ENCODE measurements at regions not wholly inside any gene's neighbourhood (a gene's known extent, or its start where the extent isn't known, plus 50 kb on each side); places are given as distances from the start of the nearest gene placed in this dataset.

DNA sequence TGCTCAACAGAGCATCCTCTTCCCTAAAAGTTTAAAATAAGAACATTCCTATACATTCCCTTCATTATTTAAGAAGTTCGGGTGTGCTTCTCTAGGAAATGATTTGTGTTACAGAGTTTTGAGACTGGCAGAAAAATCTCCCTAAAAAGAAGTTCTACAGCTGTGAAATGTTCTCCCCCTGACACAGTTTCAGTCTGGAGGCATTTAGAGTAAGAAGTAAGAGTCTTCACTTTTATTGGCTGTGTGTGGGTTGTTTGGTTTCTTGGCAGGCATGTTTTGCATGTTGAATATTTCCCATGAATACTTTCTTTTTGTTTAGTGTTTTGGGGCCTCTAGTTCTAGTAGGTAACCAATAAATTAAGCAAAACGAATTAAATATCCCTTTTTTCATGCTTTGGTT, 195.9 kb downstream of the TENT5A start:
- H3K4me3 ChIP-seq (ENCODE audit: low read depth, low read length): no peak overlapping the region
- no peak for DNase-seq (ENCODE audit: low read depth)
- in situ Hi-C loops (cut with HindIII; ENCODE audit: low sequenced_read_pairs): no loop called here
- TF ChIP-seq, protein P1, sequence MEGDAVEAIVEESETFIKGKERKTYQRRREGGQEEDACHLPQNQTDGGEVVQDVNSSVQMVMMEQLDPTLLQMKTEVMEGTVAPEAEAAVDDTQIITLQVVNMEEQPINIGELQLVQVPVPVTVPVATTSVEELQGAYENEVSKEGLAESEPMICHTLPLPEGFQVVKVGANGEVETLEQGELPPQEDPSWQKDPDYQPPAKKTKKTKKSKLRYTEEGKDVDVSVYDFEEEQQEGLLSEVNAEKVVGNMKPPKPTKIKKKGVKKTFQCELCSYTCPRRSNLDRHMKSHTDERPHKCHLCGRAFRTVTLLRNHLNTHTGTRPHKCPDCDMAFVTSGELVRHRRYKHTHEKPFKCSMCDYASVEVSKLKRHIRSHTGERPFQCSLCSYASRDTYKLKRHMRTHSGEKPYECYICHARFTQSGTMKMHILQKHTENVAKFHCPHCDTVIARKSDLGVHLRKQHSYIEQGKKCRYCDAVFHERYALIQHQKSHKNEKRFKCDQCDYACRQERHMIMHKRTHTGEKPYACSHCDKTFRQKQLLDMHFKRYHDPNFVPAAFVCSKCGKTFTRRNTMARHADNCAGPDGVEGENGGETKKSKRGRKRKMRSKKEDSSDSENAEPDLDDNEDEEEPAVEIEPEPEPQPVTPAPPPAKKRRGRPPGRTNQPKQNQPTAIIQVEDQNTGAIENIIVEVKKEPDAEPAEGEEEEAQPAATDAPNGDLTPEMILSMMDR (IDR thresholded peaks at IDR 0.05; ENCODE audit: low read depth, low read length, missing control alignments): no peak

DNA sequence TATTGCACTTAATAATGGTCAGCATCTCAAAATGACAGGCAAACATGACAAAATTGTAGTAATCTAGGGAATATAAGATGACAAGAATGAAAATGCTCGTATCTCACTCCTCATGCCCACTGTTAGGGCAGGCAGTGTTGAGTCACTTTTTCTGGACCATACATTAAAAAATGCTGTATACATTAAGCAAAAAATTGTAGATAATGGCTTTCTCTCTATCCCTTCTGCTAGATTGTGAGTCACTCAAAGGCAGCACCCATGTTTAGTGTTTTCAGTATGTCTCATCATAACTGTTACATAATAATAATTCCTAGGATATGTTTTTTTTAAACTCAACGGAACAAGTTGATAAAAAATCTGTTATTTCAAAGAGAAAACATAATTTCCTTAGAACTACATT, 199.3 kb downstream of the TENT5A start:
- in situ Hi-C loops (cut with HindIII; ENCODE audit: low sequenced_read_pairs): no loop called here
- TF ChIP-seq, protein P1 (IDR thresholded peaks at IDR 0.05; ENCODE audit: low read depth, low read length, missing control alignments): no peak
- no peak overlapping the region for H3K4me3 ChIP-seq (ENCODE audit: low read depth, low read length)
- DNase-seq (ENCODE audit: low read depth): no peak

DNA sequence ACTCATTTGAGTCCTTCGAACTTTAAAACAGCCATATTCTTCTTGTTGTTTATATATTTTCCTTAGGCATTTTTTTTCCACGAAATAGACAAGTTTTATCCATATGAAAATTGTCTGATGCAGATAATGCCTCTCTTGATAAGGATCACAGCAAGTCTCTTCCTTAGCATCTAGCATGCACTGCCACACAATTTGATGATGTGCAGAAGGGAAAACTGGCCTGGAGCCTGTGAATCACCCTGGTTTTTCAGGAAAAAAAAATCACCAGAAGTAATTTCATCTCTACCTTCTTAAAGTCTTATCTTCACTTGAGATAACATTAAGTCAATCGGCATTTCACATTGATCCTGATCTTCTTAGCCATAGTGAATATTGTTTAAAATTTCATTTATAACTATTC, 199.8 kb downstream of the TENT5A start:
- H3K4me3 ChIP-seq (ENCODE audit: low read depth, low read length): no peak overlapping the region
- TF ChIP-seq, protein P1 (IDR thresholded peaks at IDR 0.05; ENCODE audit: low read depth, low read length, missing control alignments): no peak
- DNase-seq (ENCODE audit: low read depth): no peak
- in situ Hi-C loops (cut with HindIII; ENCODE audit: low sequenced_read_pairs): no loop called here

DNA sequence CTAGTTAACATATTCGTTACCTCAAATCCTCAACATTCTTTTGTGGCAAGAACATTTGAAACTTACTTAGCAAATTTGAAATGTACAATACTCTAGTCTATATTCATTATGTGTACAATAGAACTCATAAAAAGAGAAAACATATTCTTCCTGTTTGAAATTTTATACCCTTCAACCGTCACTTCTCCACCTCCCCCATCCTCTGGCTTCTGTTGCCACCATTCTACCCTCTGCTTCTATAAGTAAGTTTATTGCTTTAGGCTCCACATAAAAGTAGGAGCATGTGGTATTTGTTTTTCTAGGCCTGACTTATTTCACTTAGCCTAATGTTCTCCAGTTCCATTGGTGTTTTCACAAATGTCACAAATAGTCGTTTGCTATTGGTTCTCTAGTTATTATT, 205.3 kb downstream of the TENT5A start:
- DNase-seq (ENCODE audit: low read depth): no peak
- TF ChIP-seq, protein P1 (IDR thresholded peaks at IDR 0.05; ENCODE audit: low read depth, low read length, missing control alignments): no peak
- in situ Hi-C loops (cut with HindIII; ENCODE audit: low sequenced_read_pairs): no loop called here
- no peak overlapping the region for H3K4me3 ChIP-seq (ENCODE audit: low read depth, low read length)

DNA sequence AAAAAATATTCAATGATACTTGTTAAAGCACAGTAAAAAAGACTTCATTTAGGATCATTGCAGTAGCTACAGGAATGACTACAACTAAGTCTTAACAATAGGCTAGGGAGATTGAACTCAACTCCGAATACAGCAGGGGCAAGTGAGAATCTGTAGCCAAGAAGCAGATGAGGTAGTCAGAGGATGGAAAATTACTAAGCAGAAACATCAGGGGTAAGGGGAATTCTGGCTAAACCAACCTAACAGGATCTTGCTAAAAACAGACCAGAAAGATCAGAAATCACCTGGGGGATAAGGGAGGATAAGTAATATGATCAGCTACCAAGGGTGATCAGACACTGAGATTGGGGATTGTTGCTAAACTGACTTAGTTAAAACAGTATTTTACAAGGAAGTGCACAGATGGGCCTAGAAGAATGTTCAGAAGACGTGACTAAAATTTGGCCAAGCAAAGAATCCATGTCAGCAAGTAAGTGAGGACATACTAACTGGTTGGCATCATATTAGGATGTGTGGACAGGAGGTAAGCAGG, 217.5 kb downstream of the TENT5A start:
- no peak overlapping the region for H3K4me3 ChIP-seq (ENCODE audit: low read depth, low read length)
- DNase-seq (ENCODE audit: low read depth): no peak
- TF ChIP-seq, protein P1 (IDR thresholded peaks at IDR 0.05; ENCODE audit: low read depth, low read length, missing control alignments): no peak
- in situ Hi-C loops (cut with HindIII; ENCODE audit: low sequenced_read_pairs): no loop called here

GRCh38 chr6:81531869-81532561, 220.5 kb downstream of the TENT5A start:
- H3K4me3 ChIP-seq (ENCODE audit: low read depth, low read length): no peak overlapping the region
- TF ChIP-seq, protein P1 (IDR thresholded peaks at IDR 0.05; ENCODE audit: low read depth, low read length, missing control alignments): no peak
- DNase-seq (ENCODE audit: low read depth): no peak
- in situ Hi-C loops (cut with HindIII; ENCODE audit: low sequenced_read_pairs): no loop called here
